Osteocyte (in vitro differentiated cells): ENCODE measurements at regions not wholly inside any gene's neighbourhood (a gene's known extent, or its start where the extent isn't known, plus 50 kb on each side); places are given as distances from the start of the nearest gene placed in this dataset.

ENCODE experiments used
- DNase-seq: peaks from one replicate; pipeline ENCODE4 v3.0.0; 2021; ENCODE audit warnings: mixed read lengths; ENCODE audit not compliant: unreplicated experiment; ENCODE audit errors: extremely low spot score
- H3K27ac Mint-ChIP-seq: one replicate; pipeline ENCODE4 v1.8.0; 2021; ENCODE audit warnings: mild to moderate bottlenecking, mixed read lengths; ENCODE audit not compliant: unreplicated experiment
- H3K27me3 Mint-ChIP-seq: one replicate; pipeline ENCODE4 v1.8.0; 2021; ENCODE audit warnings: mixed read lengths; ENCODE audit not compliant: unreplicated experiment
- H3K36me3 Mint-ChIP-seq: one replicate; pipeline ENCODE4 v1.8.0; 2021; ENCODE audit warnings: mixed read lengths; ENCODE audit not compliant: unreplicated experiment
- H3K4me1 Mint-ChIP-seq: one replicate; pipeline ENCODE4 v1.8.0; 2021; ENCODE audit warnings: mixed read lengths; ENCODE audit not compliant: unreplicated experiment
- H3K4me3 Mint-ChIP-seq: one replicate; pipeline ENCODE4 v1.8.0; 2021; ENCODE audit warnings: mild to moderate bottlenecking, moderate library complexity, mixed read lengths; ENCODE audit not compliant: unreplicated experiment
- H3K9me3 Mint-ChIP-seq: one replicate; pipeline ENCODE4 v1.8.0; 2021; ENCODE audit warnings: mixed read lengths; ENCODE audit not compliant: unreplicated experiment
- CTCF ChIP-seq: fragments of 200-600 bp; sonication (generic); IDR thresholded peaks from 2 replicates; pipeline ENCODE4 v1.5.0; 2021; ENCODE audit warnings: antibody characterized with exemption, mild to moderate bottlenecking, moderate library complexity

DNA sequence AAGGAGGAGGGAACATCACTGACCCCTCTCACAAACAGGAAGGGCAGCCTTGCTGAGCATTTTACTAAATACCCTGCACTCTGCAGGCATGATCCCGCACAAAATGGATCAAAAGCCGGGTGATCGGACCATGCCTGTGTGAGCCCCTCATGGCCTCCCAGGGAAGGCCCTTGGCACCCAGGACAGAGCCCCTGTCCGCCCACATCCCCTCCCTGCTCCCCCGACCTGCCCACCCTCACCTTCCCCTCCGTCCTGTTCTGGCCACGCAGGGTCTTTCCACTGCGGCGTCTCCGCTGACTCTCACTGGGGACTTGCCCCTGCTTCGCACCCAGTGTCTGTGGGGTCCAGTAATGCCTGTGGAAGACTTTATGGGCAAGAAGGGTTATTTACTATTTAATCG lies 105.0 kb downstream of the HMX1 start:
- no peak for DNase-seq
- no peak for TF ChIP-seq CTCF
- Mint-ChIP-seq H3K9me3 (no peaks in the 10 kb centered on the region), H3K4me1 (no peaks in the 10 kb centered on the region), H3K27me3 (peaks cover 4% of the 10 kb centered on the region), H3K27ac (no peak overlapping the region), H3K36me3 (no peaks in the 10 kb centered on the region), H3K4me3 (no peak overlapping the region)

DNA sequence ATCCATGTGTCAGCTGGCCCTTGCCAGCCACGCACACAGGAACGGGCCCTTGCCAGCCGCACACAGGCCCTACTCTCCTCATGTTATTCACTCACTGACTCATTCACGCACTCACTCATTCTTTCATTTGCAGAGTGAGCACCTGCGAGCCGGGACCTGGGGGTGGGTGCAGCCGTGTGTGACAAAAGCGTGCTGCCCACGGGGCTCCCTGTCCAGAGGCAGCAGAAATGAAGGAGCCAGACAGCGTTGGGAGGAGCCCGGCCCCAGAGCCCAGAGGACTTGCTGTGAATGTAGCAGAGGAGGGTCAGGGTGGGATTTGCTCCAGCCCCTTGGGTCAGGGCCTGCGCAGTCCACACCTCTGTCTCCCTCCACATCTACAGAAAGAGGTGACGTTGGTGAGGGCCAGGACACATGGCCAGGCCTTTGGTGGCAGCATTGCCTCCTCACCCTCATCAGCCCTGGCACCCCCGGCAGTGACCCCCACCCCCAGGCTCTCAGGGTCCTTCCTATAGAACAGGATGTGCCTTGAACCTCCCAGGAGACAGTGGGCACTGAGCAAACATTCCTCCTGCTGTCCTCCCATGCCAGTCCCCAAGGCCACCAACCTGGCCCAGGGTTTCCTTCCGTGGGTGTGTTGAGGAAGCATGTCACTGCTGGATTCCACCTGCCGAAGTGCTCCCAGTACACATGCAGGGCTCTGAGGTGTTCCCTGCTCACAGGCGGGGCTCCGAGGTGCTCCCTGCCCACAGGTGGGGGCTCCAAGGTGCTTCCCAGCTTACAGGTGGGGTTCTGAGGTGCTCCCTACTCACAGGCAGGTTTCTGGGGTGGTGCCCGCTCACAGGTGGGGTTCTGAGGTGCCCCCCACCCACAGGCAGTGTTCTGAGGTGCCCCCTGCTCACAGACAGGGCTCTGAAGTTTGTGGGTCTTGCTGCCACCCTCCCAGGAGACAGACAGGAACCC lies 105.7 kb downstream of the HMX1 start:
- no peaks in the 10 kb centered on the region for H3K36me3 Mint-ChIP-seq

GRCh38 chr4:8765084-8765483 lies 106.6 kb downstream of the HMX1 start:
- Mint-ChIP-seq H3K27ac (no peak overlapping the region), H3K9me3 (no peaks in the 10 kb centered on the region), H3K27me3 (peaks cover 2% of the 10 kb centered on the region), H3K36me3 (no peaks in the 10 kb centered on the region), H3K4me1 (no peaks in the 10 kb centered on the region), H3K4me3 (no peak overlapping the region)
- no peak for DNase-seq
- no peak for TF ChIP-seq CTCF

More for the DNA sequence above, 105.7 kb downstream of the HMX1 start:
- Mint-ChIP-seq H3K27me3 (peaks cover 2% of the 10 kb centered on the region), H3K4me3 (no peak overlapping the region), H3K9me3 (no peaks in the 10 kb centered on the region), H3K27ac (no peak overlapping the region), H3K4me1 (no peaks in the 10 kb centered on the region)
- no peak for TF ChIP-seq CTCF
- no peak for DNase-seq

DNA sequence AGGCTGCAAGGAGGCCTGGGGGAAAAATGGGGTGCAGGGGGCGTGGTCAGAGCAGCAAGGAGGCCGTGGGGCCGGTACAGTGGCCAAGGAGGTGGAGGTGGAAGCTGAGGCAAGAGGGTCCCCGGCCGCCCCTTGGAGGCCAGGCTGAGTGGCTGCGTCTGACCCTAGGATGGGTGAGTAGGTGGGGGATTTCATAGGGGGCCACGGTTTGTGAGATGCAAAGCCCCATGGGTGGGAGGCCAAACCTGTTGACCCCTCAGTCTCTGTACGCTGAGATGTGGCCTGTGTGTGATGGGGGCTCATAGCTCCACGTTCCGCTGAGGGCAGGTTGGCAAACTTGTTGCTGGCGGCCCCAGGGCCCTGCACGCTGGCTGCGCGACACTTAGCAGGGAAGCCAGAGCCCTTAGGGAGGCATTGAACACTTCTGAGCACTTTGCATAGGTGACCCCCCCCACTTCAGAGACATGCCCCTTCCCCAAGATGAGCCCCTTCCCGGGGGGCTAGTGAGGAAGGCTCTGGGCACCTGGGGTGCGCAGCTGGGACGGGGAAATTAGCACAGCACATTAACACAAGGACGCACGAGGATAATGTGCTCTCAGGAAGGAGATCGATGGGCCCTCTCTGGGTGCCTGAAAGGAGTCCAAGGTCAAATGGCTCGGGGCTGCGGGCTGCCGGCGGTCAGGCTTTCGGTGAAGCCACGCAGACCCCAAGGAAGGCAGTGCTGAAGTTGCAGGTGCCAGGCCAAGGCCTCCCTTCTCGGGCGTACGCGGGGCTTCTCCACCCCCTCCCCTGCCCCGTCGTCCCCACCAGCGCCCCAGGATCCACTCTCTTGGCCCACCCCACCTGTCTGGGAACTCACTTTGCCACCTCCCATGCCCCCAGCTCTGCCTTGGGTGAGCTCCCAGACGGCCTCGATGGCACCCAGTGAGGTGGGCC lies 107.4 kb downstream of the HMX1 start:
- H3K27me3 Mint-ChIP-seq, result no peaks in the 10 kb centered on the region
- no peaks in the 10 kb centered on the region for H3K36me3 Mint-ChIP-seq
- no peak overlapping the region for H3K27ac Mint-ChIP-seq
- H3K4me1 Mint-ChIP-seq, result no peaks in the 10 kb centered on the region
- H3K4me3 Mint-ChIP-seq, result no peak overlapping the region
- no peak for DNase-seq
- no peak for TF ChIP-seq CTCF
- no peaks in the 10 kb centered on the region for H3K9me3 Mint-ChIP-seq
